ENCODE measurements at regions not wholly inside any gene's neighbourhood (a gene's known extent, or its start where the extent isn't known, plus 50 kb on each side); places are given as distances from the start of the nearest gene placed in this dataset.

DNA sequence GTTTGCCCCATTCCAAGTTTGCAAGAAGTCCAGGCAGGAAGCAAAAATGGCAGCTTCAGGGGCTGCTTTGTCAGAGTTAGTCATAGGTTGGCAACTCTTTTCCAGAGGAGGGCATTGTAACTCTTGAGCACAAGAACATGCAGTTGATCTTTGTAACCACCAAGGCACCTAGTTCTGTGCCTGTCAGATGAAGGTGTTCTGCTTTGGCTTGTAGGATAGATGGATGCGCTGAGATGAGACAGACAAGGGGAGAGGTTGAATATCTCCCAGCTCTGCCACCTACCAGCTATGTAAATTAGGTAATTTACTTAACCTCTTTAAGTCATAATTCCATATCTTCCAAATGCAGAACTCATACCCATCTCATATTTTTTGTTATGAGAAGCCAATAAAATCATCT, 89.3 kb downstream of the ZNF648 start:
- TF ChIP-seq, protein P1, sequence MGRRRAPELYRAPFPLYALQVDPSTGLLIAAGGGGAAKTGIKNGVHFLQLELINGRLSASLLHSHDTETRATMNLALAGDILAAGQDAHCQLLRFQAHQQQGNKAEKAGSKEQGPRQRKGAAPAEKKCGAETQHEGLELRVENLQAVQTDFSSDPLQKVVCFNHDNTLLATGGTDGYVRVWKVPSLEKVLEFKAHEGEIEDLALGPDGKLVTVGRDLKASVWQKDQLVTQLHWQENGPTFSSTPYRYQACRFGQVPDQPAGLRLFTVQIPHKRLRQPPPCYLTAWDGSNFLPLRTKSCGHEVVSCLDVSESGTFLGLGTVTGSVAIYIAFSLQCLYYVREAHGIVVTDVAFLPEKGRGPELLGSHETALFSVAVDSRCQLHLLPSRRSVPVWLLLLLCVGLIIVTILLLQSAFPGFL (CRISPR knock-in tag; IDR thresholded peaks at IDR 0.05; ENCODE audit: borderline replicate concordance): no peak
- TF ChIP-seq ATF1 (CRISPR knock-in tag; IDR thresholded peaks at IDR 0.05): no peak
- no peak for TF ChIP-seq SOX15 (CRISPR knock-in tag; IDR thresholded peaks at IDR 0.05)
- TF ChIP-seq ELF4 (CRISPR knock-in tag; IDR thresholded peaks at IDR 0.05; ENCODE audit: low read depth): no peak
- TF ChIP-seq NFATC4 (CRISPR knock-in tag; IDR thresholded peaks at IDR 0.05): no peak
- TF ChIP-seq, protein P2, sequence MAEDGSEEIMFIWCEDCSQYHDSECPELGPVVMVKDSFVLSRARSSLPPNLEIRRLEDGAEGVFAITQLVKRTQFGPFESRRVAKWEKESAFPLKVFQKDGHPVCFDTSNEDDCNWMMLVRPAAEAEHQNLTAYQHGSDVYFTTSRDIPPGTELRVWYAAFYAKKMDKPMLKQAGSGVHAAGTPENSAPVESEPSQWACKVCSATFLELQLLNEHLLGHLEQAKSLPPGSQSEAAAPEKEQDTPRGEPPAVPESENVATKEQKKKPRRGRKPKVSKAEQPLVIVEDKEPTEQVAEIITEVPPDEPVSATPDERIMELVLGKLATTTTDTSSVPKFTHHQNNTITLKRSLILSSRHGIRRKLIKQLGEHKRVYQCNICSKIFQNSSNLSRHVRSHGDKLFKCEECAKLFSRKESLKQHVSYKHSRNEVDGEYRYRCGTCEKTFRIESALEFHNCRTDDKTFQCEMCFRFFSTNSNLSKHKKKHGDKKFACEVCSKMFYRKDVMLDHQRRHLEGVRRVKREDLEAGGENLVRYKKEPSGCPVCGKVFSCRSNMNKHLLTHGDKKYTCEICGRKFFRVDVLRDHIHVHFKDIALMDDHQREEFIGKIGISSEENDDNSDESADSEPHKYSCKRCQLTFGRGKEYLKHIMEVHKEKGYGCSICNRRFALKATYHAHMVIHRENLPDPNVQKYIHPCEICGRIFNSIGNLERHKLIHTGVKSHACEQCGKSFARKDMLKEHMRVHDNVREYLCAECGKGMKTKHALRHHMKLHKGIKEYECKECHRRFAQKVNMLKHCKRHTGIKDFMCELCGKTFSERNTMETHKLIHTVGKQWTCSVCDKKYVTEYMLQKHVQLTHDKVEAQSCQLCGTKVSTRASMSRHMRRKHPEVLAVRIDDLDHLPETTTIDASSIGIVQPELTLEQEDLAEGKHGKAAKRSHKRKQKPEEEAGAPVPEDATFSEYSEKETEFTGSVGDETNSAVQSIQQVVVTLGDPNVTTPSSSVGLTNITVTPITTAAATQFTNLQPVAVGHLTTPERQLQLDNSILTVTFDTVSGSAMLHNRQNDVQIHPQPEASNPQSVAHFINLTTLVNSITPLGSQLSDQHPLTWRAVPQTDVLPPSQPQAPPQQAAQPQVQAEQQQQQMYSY (CRISPR knock-in tag; IDR thresholded peaks at IDR 0.05): no peak
- no peak for TF ChIP-seq JUN (CRISPR knock-in tag; IDR thresholded peaks at IDR 0.05)
- H3K4me3 Mint-ChIP-seq: no peak overlapping the region
- H3K4me1 Mint-ChIP-seq: peaks cover 44% of the 10 kb centered on the region
- ATAC-seq: no peak
- ChIA-PET CTCF (interaction anchor here (1.6 kb wide), 1 partner anchor 108 kb away, joined by 8 read pairs; no protein-coding TSS in a partner anchor), POLR2A (no interaction called here)
- DNase-seq (ENCODE audit: low spot score): no peak
- no peaks in the 10 kb centered on the region for H3K27me3 Mint-ChIP-seq (ENCODE audit: low read depth)
- H3K36me3 Mint-ChIP-seq: peaks cover 18% of the 10 kb centered on the region
- H3K27ac Mint-ChIP-seq: no peak overlapping the region
- peaks cover 23% of the 10 kb centered on the region for H3K9me3 Mint-ChIP-seq

DNA sequence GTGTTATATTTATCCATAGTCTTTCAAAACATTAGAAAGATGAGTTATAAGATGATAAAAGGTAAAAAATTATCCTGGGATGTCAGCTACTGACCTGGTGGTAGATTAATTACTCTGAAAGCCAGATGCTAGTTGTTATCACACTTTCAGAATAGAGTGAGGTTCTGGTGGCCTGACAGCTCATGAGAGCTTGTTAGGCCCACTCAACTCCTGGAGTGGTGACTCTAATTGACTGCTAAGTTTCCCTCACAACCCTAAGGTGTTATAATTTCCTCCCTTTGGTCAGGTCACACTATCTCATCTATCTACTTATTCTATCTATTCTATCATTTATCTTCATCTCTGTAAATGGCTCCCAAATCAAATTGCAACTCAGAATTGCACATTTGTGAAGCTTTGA, 90.1 kb downstream of the ZNF648 start:
- H3K4me1 Mint-ChIP-seq: peaks cover 44% of the 10 kb centered on the region
- ChIA-PET CTCF (interaction anchor here (0.6 to 1.5 kb wide), 4 partner anchors 33 to 462 kb away, joined by 3 to 6 read pairs (median 5); no protein-coding TSS in a partner anchor), POLR2A (no interaction called here)
- ATAC-seq (no peak), DNase-seq (ENCODE audit: low spot score) (no peak)
- H3K4me3 Mint-ChIP-seq: no peak overlapping the region
- peaks cover 18% of the 10 kb centered on the region for H3K36me3 Mint-ChIP-seq
- H3K27ac Mint-ChIP-seq: peak overlapping the region; percentile 97
- peaks cover 18% of the 10 kb centered on the region for H3K9me3 Mint-ChIP-seq
- H3K27me3 Mint-ChIP-seq (ENCODE audit: low read depth): no peaks in the 10 kb centered on the region
- TF ChIP-seq, protein P3, sequence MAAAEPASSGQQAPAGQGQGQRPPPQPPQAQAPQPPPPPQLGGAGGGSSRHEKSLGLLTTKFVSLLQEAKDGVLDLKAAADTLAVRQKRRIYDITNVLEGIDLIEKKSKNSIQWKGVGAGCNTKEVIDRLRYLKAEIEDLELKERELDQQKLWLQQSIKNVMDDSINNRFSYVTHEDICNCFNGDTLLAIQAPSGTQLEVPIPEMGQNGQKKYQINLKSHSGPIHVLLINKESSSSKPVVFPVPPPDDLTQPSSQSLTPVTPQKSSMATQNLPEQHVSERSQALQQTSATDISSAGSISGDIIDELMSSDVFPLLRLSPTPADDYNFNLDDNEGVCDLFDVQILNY (CRISPR knock-in tag; IDR thresholded peaks at IDR 0.05): no peak
- no peak for TF ChIP-seq ZNF416 (CRISPR knock-in tag; IDR thresholded peaks at IDR 0.05)
- TF ChIP-seq, protein P4, sequence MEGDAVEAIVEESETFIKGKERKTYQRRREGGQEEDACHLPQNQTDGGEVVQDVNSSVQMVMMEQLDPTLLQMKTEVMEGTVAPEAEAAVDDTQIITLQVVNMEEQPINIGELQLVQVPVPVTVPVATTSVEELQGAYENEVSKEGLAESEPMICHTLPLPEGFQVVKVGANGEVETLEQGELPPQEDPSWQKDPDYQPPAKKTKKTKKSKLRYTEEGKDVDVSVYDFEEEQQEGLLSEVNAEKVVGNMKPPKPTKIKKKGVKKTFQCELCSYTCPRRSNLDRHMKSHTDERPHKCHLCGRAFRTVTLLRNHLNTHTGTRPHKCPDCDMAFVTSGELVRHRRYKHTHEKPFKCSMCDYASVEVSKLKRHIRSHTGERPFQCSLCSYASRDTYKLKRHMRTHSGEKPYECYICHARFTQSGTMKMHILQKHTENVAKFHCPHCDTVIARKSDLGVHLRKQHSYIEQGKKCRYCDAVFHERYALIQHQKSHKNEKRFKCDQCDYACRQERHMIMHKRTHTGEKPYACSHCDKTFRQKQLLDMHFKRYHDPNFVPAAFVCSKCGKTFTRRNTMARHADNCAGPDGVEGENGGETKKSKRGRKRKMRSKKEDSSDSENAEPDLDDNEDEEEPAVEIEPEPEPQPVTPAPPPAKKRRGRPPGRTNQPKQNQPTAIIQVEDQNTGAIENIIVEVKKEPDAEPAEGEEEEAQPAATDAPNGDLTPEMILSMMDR (IDR thresholded peaks at IDR 0.05): no peak
- TF ChIP-seq ZNF423 (CRISPR knock-in tag; IDR thresholded peaks at IDR 0.05): no peak
- TF ChIP-seq, protein P5, sequence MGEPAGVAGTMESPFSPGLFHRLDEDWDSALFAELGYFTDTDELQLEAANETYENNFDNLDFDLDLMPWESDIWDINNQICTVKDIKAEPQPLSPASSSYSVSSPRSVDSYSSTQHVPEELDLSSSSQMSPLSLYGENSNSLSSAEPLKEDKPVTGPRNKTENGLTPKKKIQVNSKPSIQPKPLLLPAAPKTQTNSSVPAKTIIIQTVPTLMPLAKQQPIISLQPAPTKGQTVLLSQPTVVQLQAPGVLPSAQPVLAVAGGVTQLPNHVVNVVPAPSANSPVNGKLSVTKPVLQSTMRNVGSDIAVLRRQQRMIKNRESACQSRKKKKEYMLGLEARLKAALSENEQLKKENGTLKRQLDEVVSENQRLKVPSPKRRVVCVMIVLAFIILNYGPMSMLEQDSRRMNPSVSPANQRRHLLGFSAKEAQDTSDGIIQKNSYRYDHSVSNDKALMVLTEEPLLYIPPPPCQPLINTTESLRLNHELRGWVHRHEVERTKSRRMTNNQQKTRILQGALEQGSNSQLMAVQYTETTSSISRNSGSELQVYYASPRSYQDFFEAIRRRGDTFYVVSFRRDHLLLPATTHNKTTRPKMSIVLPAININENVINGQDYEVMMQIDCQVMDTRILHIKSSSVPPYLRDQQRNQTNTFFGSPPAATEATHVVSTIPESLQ (CRISPR knock-in tag; IDR thresholded peaks at IDR 0.05): no peak
- no peak for TF ChIP-seq NR3C1 (CRISPR knock-in tag; conservative IDR thresholded peaks at IDR 0.05; ENCODE audit: low read depth)
- TF ChIP-seq, protein P6, sequence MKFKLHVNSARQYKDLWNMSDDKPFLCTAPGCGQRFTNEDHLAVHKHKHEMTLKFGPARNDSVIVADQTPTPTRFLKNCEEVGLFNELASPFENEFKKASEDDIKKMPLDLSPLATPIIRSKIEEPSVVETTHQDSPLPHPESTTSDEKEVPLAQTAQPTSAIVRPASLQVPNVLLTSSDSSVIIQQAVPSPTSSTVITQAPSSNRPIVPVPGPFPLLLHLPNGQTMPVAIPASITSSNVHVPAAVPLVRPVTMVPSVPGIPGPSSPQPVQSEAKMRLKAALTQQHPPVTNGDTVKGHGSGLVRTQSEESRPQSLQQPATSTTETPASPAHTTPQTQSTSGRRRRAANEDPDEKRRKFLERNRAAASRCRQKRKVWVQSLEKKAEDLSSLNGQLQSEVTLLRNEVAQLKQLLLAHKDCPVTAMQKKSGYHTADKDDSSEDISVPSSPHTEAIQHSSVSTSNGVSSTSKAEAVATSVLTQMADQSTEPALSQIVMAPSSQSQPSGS (CRISPR knock-in tag; IDR thresholded peaks at IDR 0.05; ENCODE audit: borderline replicate concordance, low read depth): no peak
- TF ChIP-seq SMAD4 (CRISPR knock-in tag; IDR thresholded peaks at IDR 0.05): no peak
- TF ChIP-seq, protein P7, sequence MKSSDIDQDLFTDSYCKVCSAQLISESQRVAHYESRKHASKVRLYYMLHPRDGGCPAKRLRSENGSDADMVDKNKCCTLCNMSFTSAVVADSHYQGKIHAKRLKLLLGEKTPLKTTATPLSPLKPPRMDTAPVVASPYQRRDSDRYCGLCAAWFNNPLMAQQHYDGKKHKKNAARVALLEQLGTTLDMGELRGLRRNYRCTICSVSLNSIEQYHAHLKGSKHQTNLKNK (CRISPR knock-in tag; IDR thresholded peaks at IDR 0.05): no peak
- TF ChIP-seq, protein P2 (CRISPR knock-in tag; IDR thresholded peaks at IDR 0.05): no peak
- no peak for TF ChIP-seq FOXK1 (CRISPR knock-in tag; IDR thresholded peaks at IDR 0.05)

Measured in WTC11 (cell line).